ENCODE measurements at regions not wholly inside any gene's neighbourhood (a gene's known extent, or its start where the extent isn't known, plus 50 kb on each side); places are given as distances from the start of the nearest gene placed in this dataset.

DNA sequence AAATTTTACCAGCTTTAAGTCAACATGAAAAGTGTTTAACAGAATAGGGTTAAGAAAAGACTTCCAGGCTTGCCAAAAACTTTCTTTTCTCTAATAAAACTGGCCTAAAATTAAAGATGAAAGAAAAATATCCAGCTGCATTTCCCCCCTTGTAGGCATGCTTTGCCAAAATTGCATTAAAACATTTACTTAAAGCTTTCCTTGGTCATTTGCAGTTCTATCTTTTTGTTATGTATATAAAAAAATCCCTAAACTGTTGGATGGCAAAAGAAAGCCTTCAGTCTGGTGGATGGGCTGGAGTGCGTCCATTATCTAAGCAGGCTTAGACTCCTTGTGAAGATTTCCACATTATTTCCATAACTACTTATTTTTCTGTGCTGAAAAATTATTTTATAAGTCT is 105.4 kb upstream of the DSEL start:
- no peak for DNase-seq

DNA sequence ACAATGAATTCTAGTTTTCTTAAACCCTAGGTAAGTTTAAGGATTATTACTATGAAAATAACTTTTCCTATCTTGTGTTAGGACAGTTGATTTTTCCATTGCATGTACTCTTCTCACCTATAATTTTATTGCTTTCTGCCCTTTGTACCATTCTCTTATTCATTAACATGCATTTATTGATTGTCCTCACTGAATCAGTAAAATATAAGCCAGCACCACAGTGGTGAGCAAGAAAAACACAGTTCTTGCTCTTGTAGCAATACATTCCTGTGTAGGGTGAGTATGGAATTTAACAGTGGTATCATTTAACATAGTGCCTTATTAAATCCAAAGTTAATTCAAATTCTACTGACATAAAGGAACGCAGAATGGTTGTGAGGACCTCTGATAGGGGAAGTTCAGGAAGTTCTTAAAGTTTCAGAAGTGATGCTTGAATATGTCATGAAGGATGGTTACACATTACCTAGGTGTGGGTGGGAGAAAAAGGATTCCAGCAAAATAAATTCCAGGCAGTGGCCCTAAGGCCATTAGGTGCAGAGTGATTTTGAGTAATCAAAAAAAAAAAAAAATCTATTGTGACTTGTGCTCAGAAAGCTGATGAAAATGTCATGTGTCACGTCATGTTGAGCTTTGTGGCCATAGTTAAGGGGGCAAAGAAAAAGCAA is 104.7 kb upstream of the DSEL start:
- DNase-seq: no peak

DNA sequence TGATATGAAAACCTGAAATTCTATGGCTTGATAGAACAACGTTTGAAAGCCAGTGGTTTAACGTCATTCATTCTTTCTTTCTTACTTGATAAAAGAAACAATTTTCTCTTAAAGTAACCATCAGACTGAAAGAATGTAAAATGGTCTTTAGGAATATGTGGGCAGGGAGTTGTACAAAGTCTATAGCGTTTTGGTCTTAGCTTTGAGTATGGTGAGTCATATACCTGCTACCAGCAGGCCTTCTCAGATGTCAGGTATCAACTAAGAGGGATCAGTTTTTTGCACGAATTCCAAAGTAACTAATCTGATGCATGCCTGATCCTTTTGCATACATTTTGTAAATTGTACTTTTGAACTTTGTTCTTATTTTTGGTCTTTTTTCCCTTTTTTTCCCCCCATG is 101.5 kb upstream of the DSEL start:
- no peak for DNase-seq

DNA sequence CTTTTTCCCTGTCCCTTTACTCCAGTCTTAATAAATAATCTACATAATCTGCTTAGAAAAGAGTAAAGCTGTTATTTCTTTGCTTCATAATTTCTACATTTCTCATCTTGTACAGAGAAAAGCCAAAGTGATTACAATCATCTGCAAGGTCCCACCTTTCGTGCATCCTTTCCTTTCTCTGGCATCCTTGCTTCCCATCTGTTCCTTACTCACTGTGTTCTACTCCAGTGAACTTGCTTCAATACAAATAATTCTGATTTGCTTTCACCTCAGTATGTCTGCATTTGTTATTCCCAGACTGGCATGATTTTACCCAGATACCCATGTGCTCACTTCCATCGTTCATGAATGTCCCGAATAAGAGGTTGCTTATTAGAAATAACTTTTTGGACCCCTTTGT is 99.4 kb upstream of the DSEL start:
- DNase-seq: no peak

DNA sequence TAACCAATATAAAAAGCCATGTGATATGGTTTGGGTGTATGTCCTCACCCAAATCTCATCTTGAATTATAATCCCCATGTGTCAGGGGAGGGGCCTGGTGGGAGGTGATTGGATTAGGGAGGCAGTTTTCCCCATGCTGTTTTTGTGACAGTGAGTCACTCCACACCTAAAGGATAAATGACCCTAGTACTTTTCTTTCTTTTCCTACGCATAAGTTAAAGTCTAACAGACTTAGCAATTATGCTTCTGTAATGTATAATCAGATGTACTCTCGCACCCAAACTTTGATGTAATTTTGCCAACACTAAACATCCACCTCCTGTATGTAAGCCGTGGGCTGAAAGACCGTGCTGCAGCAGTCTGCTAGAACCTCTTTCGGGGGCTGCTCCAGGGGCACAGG is 97.2 kb upstream of the DSEL start:
- no peak for DNase-seq

DNA sequence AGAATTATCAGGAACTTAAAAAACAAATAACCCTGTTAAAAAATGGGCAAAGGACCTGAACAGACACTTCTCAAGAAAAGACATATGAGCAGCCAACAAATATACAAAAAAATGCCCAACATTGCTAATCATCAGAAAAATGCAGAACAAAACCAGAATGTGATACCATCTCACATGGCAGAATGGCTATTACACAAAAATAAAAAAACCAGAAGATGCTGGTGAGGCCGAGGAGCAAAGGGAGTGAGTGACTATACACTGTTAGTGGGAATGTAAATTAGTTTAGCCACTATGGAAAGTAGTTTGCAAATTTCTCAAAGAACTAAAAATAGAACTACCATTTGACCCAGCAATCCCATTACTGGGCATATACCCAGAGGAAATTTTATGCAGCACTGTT is 95.8 kb upstream of the DSEL start:
- no peak for DNase-seq

DNA sequence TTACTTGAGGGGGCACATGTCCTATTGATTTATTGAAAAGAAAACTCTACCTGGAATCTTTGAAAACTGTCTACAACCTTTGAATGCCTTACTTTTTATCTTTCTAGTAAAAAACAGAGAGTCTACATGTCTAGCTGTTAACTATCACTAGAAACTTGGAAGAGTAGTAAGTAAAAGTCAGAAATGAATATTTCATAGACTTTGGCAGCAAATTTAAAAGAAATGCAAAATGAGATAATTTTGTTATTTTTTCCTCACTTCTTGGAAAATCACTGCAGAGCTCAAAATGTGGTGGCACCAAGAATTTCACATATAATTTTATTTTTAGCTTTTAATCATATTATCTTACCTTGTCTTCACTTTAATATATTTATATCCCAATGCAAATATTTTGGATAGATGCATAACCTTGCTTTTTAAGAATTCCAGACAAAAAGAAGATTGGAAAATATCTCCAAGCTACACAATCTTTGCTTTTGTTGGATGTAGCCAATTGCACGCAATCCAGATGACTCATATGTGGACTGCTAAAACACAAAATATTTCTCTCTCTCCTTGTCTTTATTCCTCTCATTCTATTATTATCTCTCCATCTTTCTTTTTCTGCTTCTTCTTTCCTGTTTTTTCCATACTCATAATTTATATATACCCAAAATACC is 92.2 kb upstream of the DSEL start:
- DNase-seq: no peak

DNA sequence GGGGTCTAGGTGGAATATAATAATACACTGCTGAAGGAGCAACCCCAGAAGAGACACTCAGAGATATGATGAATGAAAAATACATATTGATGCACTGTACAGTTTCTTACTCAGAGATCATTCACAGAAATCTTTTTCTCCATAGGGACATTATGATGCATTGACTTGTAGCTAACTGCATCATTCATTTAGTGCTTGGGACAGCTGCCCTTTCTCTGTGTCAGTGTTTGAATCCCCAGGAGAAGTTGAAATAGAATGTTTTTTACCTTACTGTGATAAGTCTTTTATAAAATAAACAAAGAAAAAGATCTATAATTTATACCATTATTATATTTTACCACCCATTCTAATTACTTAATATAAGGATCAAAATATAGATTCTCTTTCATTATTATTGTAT is 91.7 kb upstream of the DSEL start:
- no peak for DNase-seq

DNA sequence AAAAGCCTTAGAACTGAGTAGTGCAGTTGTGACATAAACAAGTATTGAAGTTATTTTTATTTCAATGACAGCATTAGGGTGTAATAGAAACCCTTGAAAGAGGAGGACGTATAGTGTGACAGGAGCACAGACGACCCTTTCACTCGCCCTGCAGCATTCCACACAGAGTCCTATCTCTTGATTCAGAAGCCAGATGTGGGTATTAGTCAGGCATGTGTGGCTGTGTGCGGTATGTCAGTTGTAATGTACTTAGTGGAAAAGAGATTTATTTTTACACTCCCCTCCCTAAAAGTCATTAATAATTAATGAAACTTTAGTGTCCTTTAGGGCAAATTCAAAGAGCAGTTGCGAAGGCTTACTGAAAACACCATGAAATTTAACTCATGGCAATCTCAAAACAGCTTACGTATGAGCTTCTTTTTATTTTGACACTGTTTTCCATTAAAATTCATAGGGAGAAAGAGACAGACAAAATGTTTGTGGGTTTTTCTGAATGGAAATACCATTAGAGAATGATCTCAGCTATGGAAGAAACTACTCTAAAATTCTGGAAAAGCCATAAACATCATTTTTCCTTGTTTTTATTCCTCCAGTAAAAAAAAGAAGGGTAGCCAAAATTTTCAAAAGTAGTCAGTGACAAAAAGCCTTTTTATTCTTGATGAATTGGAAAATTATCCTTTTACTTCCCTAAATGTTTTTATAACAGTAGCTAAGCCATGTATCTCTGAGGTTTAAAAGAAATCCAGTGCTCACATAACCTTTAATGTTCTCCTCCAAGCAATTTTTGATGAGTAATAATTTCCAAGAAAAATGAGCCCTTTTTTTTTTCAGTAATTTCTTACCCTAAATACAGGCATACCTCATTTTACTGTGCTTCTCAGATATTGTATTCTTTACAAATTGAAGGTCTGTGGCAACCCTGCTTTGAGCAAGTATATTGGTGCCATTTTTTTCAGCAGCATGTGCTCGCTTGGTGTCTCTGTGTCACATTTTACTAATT is 84.0 kb upstream of the DSEL start:
- DNase-seq: no peak

DNA sequence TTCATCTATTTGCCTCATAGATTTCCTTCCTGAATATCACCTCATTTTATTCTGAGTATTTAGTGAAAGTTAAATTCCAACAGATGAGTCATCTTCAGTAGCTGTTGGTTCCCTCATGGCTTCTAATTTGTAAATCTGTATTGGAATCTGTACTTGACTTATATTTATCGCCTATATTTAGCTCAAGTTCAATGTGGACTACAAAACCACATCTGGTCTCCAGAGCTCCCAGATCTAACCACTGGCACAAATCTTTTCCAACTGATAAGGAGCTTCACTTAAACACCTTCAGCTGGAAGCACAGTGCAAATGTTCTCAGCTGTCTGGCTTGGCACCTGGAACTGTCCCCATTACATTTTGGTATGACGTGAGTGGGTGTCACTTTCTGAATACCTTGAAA is 82.8 kb upstream of the DSEL start:
- DNase-seq: no peak

DNA sequence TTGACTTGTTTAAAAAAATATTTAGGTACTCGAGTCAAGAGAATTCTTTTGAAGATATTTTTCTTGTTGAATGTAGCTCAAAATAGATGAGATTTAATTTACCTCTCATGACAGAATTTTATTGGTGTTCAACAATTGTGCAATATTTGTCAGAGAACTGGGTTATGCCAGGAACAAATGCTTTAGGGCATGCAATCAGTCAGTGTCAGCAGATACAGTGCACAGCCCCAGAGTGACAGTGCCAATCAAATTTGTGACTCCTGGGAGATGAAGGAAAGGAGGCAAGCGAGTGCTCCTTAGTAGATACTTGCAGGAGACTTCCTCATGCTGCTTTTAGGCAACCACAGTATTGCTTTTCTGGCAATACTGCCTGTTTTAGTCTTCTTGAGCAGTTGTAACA is 81.2 kb upstream of the DSEL start:
- DNase-seq: no peak

DNA sequence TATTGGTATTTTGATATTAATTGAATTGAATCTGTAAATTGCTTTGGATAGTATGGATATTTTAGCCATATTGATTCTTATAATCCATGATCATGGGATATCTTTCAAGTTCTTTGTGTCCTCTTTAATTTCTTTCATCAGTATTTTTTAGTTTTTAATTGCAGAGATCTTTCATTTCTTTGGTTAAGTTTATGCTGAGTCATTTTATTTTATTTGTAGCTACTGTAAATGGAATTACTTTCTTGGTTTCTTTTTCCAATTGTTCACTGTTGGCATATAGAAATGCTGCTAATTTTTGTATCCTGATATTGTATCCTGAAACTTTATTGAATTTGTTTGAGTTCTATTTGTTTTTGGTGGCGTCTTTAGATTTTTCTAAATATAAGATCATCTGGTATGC is 79.5 kb upstream of the DSEL start:
- DNase-seq: no peak

DNA sequence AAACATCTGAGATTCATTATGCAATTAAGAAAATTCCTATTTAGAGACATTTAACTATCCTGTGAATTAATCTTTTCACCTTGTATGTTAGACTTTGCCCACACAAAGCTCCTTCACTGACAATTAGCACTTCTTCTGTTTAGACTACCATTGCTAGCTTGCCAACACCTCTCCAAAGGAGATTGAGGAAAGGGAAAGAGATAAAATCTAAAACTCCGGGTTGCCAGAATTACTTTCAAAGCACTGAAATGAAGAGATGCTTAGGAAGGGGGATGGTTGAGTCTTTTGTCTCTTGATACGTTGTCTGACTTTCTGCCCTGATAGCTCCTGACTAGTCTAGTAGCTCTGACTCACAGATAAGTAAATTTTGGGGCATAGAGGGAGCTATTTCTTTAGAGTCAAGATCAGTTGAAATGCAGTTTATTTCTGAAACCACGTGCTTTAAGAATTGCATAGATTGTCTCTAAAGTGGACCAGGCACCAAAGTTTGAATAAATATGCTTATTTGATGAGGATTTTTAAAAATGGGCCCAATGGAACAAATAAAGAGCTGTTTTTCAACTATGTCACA is 74.1 kb upstream of the DSEL start:
- DNase-seq: peak; percentile 49

DNA sequence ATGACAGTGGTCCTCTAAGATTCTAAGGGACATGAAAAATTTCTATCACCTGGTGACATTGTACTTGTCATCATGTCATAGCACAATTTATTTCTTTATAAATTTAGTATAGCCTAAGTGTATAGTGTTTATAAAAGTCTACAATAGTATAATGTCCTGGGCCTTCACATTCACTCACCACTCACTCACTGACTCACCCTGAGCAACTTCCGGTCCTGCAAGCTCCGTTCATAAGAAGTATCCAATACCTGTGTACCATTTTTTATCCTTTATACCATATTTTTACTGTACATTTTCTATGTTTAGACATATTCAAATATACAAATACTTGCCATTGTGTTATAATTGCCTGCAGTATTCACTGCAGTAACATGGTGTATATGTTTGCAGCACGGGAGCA is 72.8 kb upstream of the DSEL start:
- no peak for DNase-seq

DNA sequence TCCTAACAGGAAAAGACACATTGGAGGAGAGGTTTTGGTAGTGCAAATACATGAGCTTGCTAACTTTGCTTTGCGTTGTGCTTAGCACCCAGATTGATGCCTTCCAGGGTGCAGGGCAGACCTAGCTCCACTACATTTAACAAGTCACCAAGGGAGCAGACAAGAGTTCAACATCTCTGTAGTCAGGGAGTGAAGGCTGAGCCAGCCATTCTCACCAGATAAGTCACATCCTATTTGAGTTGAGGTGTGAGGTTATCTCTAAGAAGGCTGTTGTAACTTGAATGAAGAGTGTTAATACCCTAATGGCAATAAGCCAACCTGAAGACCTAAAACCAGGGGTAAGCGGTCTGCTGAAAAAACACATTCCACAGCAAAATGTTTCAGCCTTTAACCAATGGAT is 69.6 kb upstream of the DSEL start:
- DNase-seq: no peak

DNA sequence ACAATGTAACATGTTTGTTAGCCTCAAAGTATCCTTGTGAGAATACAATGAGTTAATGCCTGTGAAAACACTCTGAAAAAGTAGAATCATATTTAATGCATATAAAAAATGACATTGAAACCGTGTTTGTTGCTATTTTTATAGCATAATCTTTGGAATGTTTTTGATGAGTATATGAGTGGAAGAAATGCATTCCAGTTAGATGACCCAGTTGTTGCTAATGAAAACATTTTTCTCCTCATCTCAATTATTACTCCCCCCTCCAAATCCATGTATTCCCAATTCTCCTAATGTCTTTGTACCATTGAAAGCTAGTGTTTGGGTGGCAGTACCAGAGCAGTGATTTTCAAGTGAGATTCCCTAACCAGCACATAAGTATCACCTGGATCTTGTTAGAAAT is 67.1 kb upstream of the DSEL start:
- DNase-seq: no peak

DNA sequence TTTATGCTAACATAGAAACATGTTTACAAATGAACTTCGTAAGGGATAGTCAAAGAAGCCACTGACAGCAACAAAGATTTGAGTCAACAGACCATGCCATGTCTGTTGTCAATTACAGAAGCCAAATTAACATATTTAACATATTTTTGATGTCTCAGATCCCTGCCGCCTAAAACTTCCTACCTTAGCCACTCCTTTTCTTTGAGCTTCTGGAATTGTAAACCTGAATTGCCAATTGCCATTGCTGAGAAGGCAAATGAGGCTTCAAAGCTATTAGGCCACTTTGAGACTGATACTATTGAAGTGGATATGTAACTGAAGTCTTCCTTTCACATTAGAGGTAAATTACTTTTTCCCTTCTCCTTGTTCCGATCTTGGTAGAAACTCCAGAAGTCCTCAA is 66.0 kb upstream of the DSEL start:
- DNase-seq: no peak

DNA sequence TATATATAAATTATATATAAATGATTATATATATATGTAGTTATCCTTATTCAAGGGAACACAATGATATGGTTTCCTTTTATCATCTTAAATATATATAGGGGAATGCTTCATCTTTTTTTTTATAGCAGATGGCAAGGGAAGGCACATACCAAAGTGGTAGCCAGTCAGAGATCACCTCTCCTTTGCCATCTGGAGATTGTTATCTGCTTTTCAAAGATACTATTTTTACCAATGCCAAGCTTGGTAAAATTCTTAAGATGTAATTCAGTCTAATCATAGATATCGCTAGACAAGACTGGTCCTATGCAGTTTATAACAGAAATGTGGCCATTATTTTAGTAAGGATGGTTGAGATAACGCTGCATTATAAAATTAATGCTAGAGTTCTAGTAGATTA is 64.7 kb upstream of the DSEL start:
- no peak for DNase-seq

DNA sequence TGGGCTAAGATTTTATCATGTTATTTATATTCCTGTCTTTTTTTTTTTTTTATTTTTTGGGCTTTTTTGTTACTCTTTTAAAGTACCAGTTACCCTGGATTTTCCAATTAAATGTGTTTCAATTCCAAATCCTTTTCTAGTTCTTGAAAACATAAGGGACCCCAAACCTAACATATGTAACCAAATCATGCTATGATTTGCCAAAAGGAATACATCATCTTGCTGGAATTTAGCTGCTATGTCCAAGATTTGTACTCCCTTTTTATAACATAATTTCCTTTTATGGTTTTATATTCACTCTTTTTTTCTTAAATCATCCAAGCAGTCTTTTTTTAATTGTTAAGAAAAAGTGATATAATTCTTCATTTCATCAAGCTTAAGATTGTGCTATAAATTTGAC is 60.9 kb upstream of the DSEL start:
- DNase-seq: no peak

DNA sequence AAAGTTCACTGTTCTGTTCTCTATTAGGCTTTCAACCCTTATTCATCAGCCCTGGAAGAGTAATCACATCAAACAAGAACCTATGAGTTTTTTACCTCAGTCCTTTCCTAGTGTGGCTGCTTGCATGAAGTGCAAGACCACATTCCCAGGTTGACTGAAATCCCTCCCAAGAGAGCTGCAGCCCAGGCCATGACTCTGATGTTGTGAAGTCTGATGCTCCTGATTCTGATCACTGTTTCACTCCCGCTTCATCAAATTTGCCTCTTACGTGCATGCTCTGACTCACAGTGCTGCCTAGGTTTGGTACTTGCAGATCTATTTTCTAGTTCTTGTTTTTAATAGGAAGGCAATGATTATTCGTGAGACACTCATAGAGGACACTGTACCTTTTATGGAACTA is 58.2 kb upstream of the DSEL start:
- peak; percentile 9 for DNase-seq

DNA sequence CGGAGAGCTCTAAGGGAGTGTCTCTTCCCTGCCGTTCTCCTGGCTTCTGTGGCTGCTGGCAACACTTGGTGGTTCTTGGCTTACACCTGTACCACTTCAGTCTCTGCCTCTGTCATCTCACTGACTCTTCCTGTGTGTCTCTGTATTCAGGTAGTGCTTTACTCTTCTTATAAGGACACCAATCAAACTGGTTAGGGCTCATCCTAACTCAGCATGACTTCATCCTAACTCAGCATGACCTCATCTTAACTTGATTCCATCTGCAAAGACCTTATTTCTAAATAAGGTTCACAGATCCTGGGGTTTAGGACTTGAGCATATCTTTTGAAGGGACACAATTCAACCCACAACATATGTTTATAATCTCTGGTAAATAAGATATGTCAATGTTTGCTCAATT is 51.6 kb upstream of the DSEL start:
- no peak for DNase-seq
